Mesothelial cell of epicardium (in vitro differentiated cells): ENCODE measurements at regions not wholly inside any gene's neighbourhood (a gene's known extent, or its start where the extent isn't known, plus 50 kb on each side); places are given as distances from the start of the nearest gene placed in this dataset.

ENCODE experiments used
- DNase-seq, 2 experiments: peaks; one replicate each; pipeline ENCODE4 v3.0.0; 2021; ENCODE audit warnings: low spot score in 2 of 2; ENCODE audit not compliant: unreplicated experiment in 2 of 2
- H3K27ac Mint-ChIP-seq: 2 replicates; pipeline ENCODE4 v1.8.0; 2021; ENCODE audit warnings: mixed read lengths
- H3K27me3 Mint-ChIP-seq: 2 replicates; pipeline ENCODE4 v1.8.0; 2021; ENCODE audit warnings: low read depth, mixed read lengths
- H3K36me3 Mint-ChIP-seq: 2 replicates; pipeline ENCODE4 v1.8.0; 2021; ENCODE audit warnings: mixed read lengths
- H3K4me1 Mint-ChIP-seq: 2 replicates; pipeline ENCODE4 v1.8.0; 2021; ENCODE audit warnings: mixed read lengths
- H3K4me3 Mint-ChIP-seq: 2 replicates; pipeline ENCODE4 v1.8.0; 2021; ENCODE audit warnings: mild to moderate bottlenecking, moderate library complexity, mixed read lengths
- H3K9me3 Mint-ChIP-seq: 2 replicates; pipeline ENCODE4 v1.8.0; 2021; ENCODE audit warnings: mixed read lengths
- TF ChIP-seq, protein P1 (sequence below): fragments of 200-600 bp; sonication (generic); IDR thresholded peaks from one replicate; pipeline ENCODE4 v1.5.0; 2021; ENCODE audit warnings: antibody characterized with exemption; ENCODE audit not compliant: unreplicated experiment

DNA sequence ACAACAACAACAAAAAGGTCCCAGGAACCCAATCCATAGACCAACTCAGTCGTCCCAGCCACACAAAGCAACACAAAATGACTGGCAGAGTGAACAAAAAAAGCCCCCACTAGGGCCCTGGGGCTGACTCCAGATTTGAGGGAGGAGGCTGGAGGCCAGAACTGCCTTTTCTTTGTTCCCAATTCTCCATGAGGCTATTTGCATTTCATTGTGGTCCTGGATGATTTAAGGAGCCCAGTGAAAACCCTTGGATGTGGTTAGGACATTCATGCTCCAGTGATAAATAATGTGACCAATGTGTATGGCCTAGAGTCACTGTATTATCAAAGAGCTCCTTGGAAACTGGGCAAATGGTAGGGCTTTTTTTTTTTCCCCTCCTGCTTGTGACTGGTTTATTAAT, 192.9 kb downstream of the NUAK1 start:
- Mint-ChIP-seq H3K4me3 (no peak overlapping the region), H3K27me3 (no peaks in the 10 kb centered on the region), H3K9me3 (peaks cover 12% of the 10 kb centered on the region), H3K27ac (peak overlapping the region; percentile 51), H3K36me3 (no peaks in the 10 kb centered on the region), H3K4me1 (peaks cover 12% of the 10 kb centered on the region)
- TF ChIP-seq, protein P1, sequence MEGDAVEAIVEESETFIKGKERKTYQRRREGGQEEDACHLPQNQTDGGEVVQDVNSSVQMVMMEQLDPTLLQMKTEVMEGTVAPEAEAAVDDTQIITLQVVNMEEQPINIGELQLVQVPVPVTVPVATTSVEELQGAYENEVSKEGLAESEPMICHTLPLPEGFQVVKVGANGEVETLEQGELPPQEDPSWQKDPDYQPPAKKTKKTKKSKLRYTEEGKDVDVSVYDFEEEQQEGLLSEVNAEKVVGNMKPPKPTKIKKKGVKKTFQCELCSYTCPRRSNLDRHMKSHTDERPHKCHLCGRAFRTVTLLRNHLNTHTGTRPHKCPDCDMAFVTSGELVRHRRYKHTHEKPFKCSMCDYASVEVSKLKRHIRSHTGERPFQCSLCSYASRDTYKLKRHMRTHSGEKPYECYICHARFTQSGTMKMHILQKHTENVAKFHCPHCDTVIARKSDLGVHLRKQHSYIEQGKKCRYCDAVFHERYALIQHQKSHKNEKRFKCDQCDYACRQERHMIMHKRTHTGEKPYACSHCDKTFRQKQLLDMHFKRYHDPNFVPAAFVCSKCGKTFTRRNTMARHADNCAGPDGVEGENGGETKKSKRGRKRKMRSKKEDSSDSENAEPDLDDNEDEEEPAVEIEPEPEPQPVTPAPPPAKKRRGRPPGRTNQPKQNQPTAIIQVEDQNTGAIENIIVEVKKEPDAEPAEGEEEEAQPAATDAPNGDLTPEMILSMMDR = no peak
- no peak for DNase-seq

- Mint-ChIP-seq H3K9me3 (peaks cover 12% of the 10 kb centered on the region), H3K4me1 (peaks cover 12% of the 10 kb centered on the region), H3K27ac (peak overlapping the region; percentile 66), H3K36me3 (no peaks in the 10 kb centered on the region), H3K27me3 (no peaks in the 10 kb centered on the region), H3K4me3 (no peak overlapping the region)
- no peak for DNase-seq
- TF ChIP-seq, protein P1 = no peak
These were observed 192.3 kb downstream of the NUAK1 start for GRCh38 chr12:105946493-105946901.

DNA sequence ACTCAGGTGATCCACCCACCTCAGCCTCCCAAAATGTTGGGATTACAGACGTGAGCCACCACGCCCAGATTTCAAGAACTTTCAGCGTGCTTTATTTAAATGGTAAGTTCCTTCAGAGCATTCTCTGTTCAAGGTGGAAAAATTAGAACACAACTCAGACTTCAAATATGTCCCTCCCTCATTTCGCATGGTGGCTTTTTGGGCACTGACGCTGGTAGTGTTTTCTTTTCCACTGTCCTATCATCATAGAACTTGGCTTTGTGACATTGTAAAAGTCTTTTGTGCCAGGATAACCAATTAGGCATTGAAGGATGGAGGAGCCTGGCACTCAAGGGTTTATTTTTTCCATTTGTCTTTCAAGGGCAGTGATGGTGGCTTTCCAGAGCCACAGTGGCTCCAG, 190.8 kb downstream of the NUAK1 start:
- H3K9me3 Mint-ChIP-seq = peaks cover 12% of the 10 kb centered on the region
- H3K4me1 Mint-ChIP-seq = peaks cover 12% of the 10 kb centered on the region
- TF ChIP-seq, protein P1 = no peak
- H3K27ac Mint-ChIP-seq = no peak overlapping the region
- H3K36me3 Mint-ChIP-seq = no peaks in the 10 kb centered on the region
- DNase-seq = no peak
- no peaks in the 10 kb centered on the region for H3K27me3 Mint-ChIP-seq
- H3K4me3 Mint-ChIP-seq = no peak overlapping the region

- Mint-ChIP-seq H3K9me3 (peaks cover 9% of the 10 kb centered on the region), H3K27me3 (no peaks in the 10 kb centered on the region), H3K27ac (no peak overlapping the region), H3K4me1 (peaks cover 12% of the 10 kb centered on the region), H3K4me3 (no peak overlapping the region), H3K36me3 (no peaks in the 10 kb centered on the region)
- DNase-seq = no peak
- TF ChIP-seq, protein P1 = no peak
These were observed 190.4 kb downstream of the NUAK1 start for GRCh38 chr12:105948331-105948730.

GRCh38 chr12:105949391-105949790, 189.4 kb downstream of the NUAK1 start:
- Mint-ChIP-seq H3K36me3 (no peaks in the 10 kb centered on the region), H3K9me3 (peaks cover 4% of the 10 kb centered on the region), H3K27me3 (no peaks in the 10 kb centered on the region), H3K27ac (no peak overlapping the region), H3K4me1 (peaks cover 12% of the 10 kb centered on the region), H3K4me3 (no peak overlapping the region)
- TF ChIP-seq, protein P1 = no peak
- DNase-seq = no peak

DNA sequence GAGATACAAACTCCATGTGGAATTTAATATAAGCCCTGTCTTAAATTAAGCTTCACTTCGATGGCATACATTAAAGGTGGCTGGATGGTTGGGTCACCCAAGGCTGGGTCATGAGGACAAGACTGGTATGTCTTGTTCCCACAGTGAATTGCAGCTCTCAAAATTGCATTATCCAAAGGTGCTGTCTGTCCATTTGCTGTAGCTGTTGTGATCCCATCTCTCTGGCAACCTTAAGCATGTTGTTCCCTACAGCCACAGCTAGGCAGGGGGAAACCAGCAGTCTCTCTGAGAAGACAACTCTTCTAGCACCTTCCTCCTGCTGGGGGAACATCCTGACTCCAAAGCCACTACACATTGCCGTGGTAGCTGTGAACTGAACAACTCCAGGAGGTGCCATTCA, 187.0 kb downstream of the NUAK1 start:
- H3K27me3 Mint-ChIP-seq = no peaks in the 10 kb centered on the region
- H3K4me3 Mint-ChIP-seq = no peak overlapping the region
- H3K27ac Mint-ChIP-seq = no peak overlapping the region
- DNase-seq = no peak
- H3K9me3 Mint-ChIP-seq = peaks cover 4% of the 10 kb centered on the region
- peaks cover 17% of the 10 kb centered on the region for H3K4me1 Mint-ChIP-seq
- TF ChIP-seq, protein P1 = no peak
- H3K36me3 Mint-ChIP-seq = no peaks in the 10 kb centered on the region
